Panc1 (cell line): ENCODE measurements at regions not wholly inside any gene's neighbourhood (a gene's known extent, or its start where the extent isn't known, plus 50 kb on each side); places are given as distances from the start of the nearest gene placed in this dataset.
"Not testable (repeated sequence)": the region's sequence is repeated elsewhere in the genome, so short reads cannot be mapped to it uniquely, and the experiment has no call there.

Experiments used
- ATAC-seq: fragments of 200-7000 bp; cut with Tn5 transposase; 2 replicates; pipeline ENCODE4 v1.9.1; 2020; ENCODE audit warnings: mild to moderate bottlenecking, moderate library complexity
- BruUV-seq: library from RNA; stranded (reverse); fragments of 400-500 nt; replicated peaks from 2 replicates; lab custom pipeline; 2021; lab: Mats Ljungman, UMichigan
- CTCF ChIA-PET: fragments of 300-600 bp; sonication (Branson Sonifier 250); formaldehyde crosslinking; loops from one replicate; lab custom pipeline; 2022; ENCODE audit warnings: antibody characterized with exemption; lab: Charles Lee
- POLR2A ChIA-PET: fragments of 300-600 bp; sonication (Branson Sonifier 250); formaldehyde crosslinking; loops from one replicate; lab custom pipeline; 2022; ENCODE audit warnings: antibody characterized with exemption; lab: Charles Lee
- DNase-seq: peaks from one replicate; pipeline ENCODE4 v3.0.0-alpha.2; 2010; ENCODE audit warnings: low read depth, low spot score
- H3K27ac ChIP-seq: 2 replicates; pipeline ENCODE4 v1.5.1; 2011; ENCODE audit warnings: mild to moderate bottlenecking, low read length, inconsistent platforms
- H3K27me3 ChIP-seq: fragments of 200-500 bp; sonication (Bioruptor generic); 2 replicates; pipeline ENCODE4 v1.6.0; 2014; ENCODE audit warnings: low read length, inconsistent platforms; ENCODE audit not compliant: control insufficient read depth, insufficient read depth
- H3K36me3 ChIP-seq: fragments of 200-500 bp; sonication (Bioruptor generic); 2 replicates; pipeline ENCODE4 v1.5.1; 2014; ENCODE audit warnings: inconsistent platforms, mild to moderate bottlenecking, low read length, moderate library complexity; ENCODE audit not compliant: control insufficient read depth, insufficient read depth
- H3K4me1 ChIP-seq: 2 replicates; pipeline ENCODE4 v1.5.1; 2011; ENCODE audit warnings: inconsistent platforms, mild to moderate bottlenecking, low read length, moderate library complexity; ENCODE audit not compliant: control insufficient read depth, insufficient read depth
- H3K4me3 ChIP-seq, 2 experiments: 2 replicates each; pipeline ENCODE4 v1.5.1; 2011 to 2012; ENCODE audit warnings: low read depth in 2 of 2, low read length in 2 of 2, mild to moderate bottlenecking in 2 of 2, inconsistent platforms in 1 of 2, moderate library complexity in 1 of 2
- H3K9me3 ChIP-seq: fragments of 200-500 bp; sonication (Bioruptor generic); 2 replicates; pipeline ENCODE4 v1.5.1; 2014; ENCODE audit warnings: low read depth, mild to moderate bottlenecking, inconsistent platforms, low read length, moderate library complexity; ENCODE audit not compliant: control insufficient read depth, insufficient read depth
- POLR2AphosphoS5 ChIP-seq: IDR thresholded peaks from 2 replicates; pipeline ENCODE4 v1.6.1; 2012; ENCODE audit warnings: mild to moderate bottlenecking, low read depth, low read length, moderate library complexity
- SIN3A ChIP-seq: IDR thresholded peaks from 2 replicates; pipeline ENCODE4 v1.6.1; 2012; ENCODE audit warnings: low read depth, mild to moderate bottlenecking, low read length, moderate library complexity, borderline replicate concordance; ENCODE audit not compliant: insufficient read depth
- TCF7L2 ChIP-seq: IDR thresholded peaks from 2 replicates; pipeline ENCODE4 v1.6.1; 2011; ENCODE audit warnings: mild to moderate bottlenecking, low read depth, low read length, inconsistent platforms
- in situ Hi-C: cut with HindIII; loops from 2 replicates; pipeline ENCODE4 v1.10.0; 2016; ENCODE audit warnings: low sequenced_read_pairs, low pct_unique_long_range_greater_than_20kb
- intact Hi-C: fragments of 100-400 bp; cut with micrococcal nuclease; formaldehyde crosslinking; loops from one replicate; pipeline ENCODE4 v1.10.0; 2022; ENCODE audit not compliant: unreplicated experiment
- TF ChIP-seq, protein P1 (sequence below), 2 experiments: IDR thresholded peaks; 2 replicates each; pipeline ENCODE4 v1.6.1; 2011 to 2012; ENCODE audit warnings: low read depth in 2 of 2, control low read depth in 1 of 2, low read length in 1 of 2, mild to moderate bottlenecking in 1 of 2, moderate library complexity in 1 of 2; ENCODE audit not compliant: insufficient read depth in 1 of 2
- TF ChIP-seq, protein P2 (sequence below): fragments of 450-650 bp; IDR thresholded peaks from 2 replicates; pipeline ENCODE4 v1.5.1; 2017; ENCODE audit warnings: mild to moderate bottlenecking

DNA sequence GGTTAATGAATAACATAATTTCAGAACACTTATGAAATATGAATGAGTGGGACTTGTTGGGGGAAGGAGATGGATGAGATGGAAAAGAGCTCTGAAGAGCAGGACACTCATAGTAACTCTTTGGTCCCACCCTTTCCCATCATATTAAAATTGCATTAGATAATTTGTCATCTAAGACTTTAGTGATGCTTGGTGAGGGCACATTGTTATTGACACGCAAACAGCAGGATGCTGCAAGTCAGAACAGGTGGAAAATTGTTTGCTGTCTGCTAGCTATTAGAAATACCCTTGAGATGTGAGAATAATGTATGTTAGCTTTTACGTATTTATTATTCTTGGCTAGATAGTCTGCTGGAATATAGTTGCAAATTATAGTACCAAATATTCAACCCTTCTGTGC lies 75.7 kb downstream of the TANC2 start:
- H3K4me3 ChIP-seq, result no peak overlapping the region
- H3K36me3 ChIP-seq, result no peaks in the 10 kb centered on the region
- TF ChIP-seq POLR2AphosphoS5 (no peak), SIN3A (no peak), TCF7L2 (no peak)
- TF ChIP-seq, protein P1, sequence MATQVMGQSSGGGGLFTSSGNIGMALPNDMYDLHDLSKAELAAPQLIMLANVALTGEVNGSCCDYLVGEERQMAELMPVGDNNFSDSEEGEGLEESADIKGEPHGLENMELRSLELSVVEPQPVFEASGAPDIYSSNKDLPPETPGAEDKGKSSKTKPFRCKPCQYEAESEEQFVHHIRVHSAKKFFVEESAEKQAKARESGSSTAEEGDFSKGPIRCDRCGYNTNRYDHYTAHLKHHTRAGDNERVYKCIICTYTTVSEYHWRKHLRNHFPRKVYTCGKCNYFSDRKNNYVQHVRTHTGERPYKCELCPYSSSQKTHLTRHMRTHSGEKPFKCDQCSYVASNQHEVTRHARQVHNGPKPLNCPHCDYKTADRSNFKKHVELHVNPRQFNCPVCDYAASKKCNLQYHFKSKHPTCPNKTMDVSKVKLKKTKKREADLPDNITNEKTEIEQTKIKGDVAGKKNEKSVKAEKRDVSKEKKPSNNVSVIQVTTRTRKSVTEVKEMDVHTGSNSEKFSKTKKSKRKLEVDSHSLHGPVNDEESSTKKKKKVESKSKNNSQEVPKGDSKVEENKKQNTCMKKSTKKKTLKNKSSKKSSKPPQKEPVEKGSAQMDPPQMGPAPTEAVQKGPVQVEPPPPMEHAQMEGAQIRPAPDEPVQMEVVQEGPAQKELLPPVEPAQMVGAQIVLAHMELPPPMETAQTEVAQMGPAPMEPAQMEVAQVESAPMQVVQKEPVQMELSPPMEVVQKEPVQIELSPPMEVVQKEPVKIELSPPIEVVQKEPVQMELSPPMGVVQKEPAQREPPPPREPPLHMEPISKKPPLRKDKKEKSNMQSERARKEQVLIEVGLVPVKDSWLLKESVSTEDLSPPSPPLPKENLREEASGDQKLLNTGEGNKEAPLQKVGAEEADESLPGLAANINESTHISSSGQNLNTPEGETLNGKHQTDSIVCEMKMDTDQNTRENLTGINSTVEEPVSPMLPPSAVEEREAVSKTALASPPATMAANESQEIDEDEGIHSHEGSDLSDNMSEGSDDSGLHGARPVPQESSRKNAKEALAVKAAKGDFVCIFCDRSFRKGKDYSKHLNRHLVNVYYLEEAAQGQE (IDR thresholded peaks at IDR 0.05; ENCODE audit: insufficient read depth in 1 of 2, low read depth in 2 of 2, low read length in 1 of 2), result no peak
- TF ChIP-seq, protein P2, sequence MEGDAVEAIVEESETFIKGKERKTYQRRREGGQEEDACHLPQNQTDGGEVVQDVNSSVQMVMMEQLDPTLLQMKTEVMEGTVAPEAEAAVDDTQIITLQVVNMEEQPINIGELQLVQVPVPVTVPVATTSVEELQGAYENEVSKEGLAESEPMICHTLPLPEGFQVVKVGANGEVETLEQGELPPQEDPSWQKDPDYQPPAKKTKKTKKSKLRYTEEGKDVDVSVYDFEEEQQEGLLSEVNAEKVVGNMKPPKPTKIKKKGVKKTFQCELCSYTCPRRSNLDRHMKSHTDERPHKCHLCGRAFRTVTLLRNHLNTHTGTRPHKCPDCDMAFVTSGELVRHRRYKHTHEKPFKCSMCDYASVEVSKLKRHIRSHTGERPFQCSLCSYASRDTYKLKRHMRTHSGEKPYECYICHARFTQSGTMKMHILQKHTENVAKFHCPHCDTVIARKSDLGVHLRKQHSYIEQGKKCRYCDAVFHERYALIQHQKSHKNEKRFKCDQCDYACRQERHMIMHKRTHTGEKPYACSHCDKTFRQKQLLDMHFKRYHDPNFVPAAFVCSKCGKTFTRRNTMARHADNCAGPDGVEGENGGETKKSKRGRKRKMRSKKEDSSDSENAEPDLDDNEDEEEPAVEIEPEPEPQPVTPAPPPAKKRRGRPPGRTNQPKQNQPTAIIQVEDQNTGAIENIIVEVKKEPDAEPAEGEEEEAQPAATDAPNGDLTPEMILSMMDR, result no peak
- CTCF ChIA-PET, result no interaction called here
- no peaks in the 10 kb centered on the region for H3K9me3 ChIP-seq
- in situ Hi-C loops, result no loop called here
- H3K27ac ChIP-seq, result no peak overlapping the region
- BruUV-seq, result TSS peak; percentile 20
- intact Hi-C loops, result no loop called here
- H3K4me1 ChIP-seq, result peaks cover 18% of the 10 kb centered on the region
- no peak for DNase-seq
- ATAC-seq, result no peak
- POLR2A ChIA-PET, result no interaction called here
- H3K27me3 ChIP-seq, result no peaks in the 10 kb centered on the region

DNA sequence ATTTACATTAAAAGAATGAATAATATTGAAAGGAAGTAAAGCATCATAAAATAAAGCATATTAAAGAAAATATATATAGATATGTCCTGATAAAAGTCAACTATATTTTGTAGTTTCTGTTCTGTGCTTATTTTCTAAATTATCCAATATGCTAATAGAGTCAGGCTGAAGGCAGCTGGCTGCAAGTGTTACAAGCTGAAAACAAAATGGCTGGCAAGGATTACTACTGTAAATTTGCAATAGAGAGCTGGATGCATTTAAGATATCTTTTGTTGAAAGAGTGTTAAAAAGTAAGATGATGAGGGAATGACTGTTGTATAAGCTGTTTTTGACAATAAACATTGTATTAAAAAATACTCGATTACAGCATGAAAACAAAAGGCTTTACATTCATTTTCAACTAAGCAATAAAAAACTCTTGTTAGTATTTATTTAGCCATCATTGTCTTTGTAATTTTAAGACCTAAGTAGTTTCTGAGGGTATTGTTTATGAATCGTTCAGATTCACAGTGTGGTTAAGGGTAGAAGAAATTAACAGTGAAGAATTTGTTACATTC lies 76.3 kb downstream of the TANC2 start:
- no peak overlapping the region for H3K27ac ChIP-seq
- peaks cover 18% of the 10 kb centered on the region for H3K4me1 ChIP-seq
- H3K4me3 ChIP-seq, result no peak overlapping the region
- ATAC-seq (no peak), DNase-seq (no peak)
- ChIA-PET CTCF (no interaction called here), POLR2A (interaction anchor here (0.6 kb wide), 1 partner anchor 219 kb away, joined by 5 read pairs; no protein-coding TSS in a partner anchor)
- no peaks in the 10 kb centered on the region for H3K9me3 ChIP-seq
- in situ Hi-C loops, result no loop called here
- BruUV-seq, result no TSS peak
- TF ChIP-seq TCF7L2 (no peak), SIN3A (no peak), POLR2AphosphoS5 (no peak)
- TF ChIP-seq, protein P2, result no peak
- TF ChIP-seq, protein P1 (IDR thresholded peaks at IDR 0.05; ENCODE audit: insufficient read depth in 1 of 2, low read depth in 2 of 2, low read length in 1 of 2), result no peak
- no peaks in the 10 kb centered on the region for H3K36me3 ChIP-seq
- intact Hi-C loops, result no loop called here
- no peaks in the 10 kb centered on the region for H3K27me3 ChIP-seq

DNA sequence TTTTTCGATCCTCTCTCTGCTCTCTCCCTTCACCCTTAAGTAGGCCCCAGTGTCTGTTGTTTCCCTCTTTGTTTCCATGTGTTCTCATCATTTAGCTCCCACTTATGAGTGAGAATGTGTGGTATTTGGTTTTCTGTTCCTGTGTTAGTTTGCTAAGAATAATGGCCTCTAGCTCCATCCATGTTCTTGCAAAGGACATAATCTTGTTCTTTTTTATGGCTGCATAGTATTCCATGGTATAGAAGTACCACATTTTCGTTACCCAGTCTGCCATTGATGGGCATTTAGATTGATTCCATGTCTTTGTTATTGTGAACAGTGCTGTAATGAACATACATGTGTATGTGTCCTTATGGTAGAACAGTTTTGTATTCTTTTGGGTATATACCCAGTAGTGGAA lies 91.5 kb downstream of the TANC2 start:
- H3K4me1 ChIP-seq, DNase-seq, H3K36me3 ChIP-seq, H3K4me3 ChIP-seq, intact Hi-C loops, ATAC-seq, H3K9me3 ChIP-seq, POLR2A ChIA-PET, H3K27me3 ChIP-seq, CTCF ChIA-PET, BruUV-seq, in situ Hi-C loops, H3K27ac ChIP-seq: not testable (repeated sequence)
